ENCODE measurements at regions not wholly inside any gene's neighbourhood (a gene's known extent, or its start where the extent isn't known, plus 50 kb on each side); places are given as distances from the start of the nearest gene placed in this dataset.
"Not testable (repeated sequence)": the region's sequence is repeated elsewhere in the genome, so short reads cannot be mapped to it uniquely, and the experiment has no call there.

DNA sequence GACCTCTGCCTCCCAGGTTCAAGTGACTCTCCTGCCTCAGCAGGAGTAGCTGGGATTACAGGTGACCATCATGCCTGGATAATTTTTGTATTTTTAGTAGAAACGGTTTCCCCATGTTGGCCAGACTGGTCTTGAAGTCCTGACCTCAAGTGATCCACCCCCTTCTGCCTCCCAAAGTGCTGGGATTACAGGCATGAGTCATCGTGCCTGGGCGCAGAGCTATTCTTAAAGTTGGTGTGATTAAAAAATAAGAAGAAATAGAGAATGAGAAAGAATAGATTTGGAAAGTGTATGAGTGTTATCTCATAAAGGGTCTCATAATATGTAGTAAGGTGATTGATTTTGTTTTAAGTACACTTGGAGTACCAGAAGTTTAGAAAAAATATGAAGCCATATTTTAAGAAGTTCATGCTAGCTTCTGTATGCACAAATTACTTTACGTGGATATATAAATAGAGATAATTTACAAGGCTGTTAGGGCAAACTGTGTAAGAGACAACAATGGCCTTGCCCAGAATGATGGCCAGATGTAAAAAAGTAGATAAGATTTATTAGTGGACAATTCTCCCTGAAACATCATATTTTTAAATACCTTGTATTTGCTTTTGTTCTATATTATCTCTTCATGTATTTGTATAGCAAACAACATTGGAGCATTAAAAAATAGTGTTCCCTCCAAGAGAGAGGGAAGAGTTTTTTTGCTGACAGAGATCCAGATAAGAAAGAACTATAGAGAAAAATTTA is 1108.5 kb downstream of the SLC16A7 start:
- DNase-seq (ENCODE audit: low spot score): no peak

DNA sequence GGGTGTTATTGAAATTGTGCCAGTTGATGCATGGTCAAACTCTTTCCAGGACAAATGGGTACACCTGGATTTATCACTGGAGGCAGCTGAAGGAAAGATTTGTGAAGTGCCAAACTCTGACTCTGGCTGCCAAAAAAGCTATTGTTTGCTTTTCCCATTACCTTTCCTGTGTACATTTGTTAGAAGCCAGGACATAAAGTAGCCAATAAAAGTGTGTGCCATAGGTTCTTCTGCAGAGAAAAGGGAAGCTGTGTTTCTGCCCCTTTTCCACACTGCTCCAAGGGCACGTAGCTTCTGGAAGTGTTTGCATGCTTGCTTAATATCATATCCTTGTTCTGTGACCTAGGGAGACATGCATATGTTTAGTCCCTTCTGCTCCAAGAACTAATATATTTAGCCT is 1114.4 kb downstream of the SLC16A7 start:
- DNase-seq (ENCODE audit: low spot score): no peak

DNA sequence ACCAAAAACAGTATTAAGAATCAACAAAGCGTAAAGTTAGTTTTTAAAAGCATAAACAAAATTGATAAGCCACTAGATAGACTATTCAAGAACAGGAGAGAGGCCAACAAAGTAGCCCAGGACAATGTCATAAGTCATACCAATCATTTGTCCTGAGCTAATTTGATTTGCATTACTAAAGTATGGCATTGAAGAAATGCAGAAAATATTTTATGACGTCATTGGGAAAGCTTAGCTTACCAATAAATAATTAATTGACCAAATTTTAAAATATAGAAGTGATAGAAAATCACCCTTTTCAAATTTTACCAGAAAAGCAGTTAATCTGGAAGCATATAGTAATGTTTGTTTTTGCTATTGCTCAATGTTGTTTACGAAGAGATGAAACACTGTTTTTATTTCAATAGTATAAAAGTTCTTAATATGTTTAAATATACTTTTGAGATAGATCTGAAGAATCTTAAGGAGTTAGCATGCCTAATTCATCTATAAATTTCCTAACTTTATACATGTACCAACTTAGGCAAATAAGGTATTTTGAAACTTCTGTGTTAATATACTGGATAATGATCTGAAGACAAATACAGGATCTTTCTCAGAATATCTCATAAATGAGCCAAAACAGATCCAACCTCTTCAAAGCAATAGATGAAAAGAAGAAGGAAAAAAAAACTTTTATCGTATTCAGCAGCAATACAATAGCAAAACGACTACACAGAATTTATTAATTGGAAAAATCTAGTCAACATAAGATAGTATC is 1118.5 kb downstream of the SLC16A7 start:
- no peak for DNase-seq (ENCODE audit: low spot score)

DNA sequence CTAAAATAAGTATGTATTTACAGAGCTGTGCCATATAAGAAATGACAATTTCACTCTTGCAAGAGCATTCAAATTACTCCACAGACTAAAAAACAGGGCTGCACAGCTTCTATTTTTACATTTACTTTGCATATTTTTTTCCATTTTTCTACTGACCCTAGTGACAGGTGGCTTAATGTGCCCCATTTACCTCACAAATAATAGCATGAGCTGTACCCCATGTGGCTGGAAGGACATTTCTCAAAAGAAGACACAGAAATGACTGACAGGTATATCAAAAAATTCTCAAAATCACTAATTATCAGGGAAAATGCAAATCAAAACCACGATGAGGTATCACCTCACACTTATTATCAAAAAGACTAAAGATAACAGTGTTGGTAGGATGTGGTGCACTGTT is 1128.6 kb downstream of the SLC16A7 start:
- DNase-seq (ENCODE audit: low spot score): no peak

DNA sequence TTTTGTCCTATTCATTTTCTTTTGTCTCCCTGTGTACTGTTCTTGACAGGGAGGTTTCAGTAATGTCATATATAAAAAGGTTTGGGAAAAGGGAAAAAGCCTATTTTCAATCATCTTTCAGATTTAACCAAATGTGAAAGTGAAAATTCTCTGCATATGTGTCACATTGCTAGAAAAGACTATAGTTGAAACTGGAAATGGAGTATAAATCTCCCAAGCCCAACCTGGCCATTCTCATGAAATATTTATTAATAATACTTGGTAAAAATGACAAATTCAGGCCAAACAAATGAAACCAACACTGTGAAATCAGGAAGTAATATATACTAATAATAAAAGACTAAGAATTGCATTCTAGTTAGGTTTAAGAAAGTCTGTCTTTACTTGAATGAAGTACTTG is 1129.2 kb downstream of the SLC16A7 start:
- no peak for DNase-seq (ENCODE audit: low spot score)

DNA sequence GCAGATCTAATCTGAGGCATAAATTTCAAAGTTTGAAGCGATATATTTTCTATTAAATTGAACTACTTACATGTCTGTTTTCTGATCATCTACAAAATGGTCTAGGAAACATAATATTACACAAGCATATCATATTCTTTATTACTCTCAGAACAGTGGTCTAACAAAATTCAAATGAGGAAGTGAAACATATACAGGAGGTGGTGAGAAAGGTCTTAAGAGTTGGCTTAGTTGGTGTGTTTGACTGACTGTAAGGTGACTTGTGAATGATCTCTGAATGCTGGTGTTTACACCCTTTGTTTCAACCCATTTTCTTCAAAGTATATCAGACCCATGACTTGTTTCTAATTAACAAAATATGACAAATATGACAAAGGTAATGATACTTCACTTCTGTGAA is 1156.8 kb downstream of the SLC16A7 start:
- no peak for DNase-seq (ENCODE audit: low spot score)

DNA sequence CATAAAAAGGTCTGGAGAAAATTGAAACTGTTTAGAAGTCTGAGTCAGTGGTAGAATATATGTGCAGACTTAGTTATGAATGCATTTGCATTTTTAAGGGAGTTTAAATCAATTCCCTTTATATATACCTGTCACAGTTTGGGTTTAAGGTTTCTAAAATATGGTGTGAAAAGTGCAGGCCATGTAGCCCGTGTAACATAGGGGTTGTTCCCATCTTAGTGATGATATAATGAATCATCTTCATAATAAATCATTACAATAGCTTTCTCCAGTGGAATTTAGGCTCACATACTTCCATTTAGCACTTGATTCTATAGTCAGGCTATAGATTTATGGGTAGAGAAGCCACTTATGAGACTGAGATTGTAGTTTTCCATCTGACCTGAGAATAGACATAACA is 1162.4 kb downstream of the SLC16A7 start:
- DNase-seq (ENCODE audit: low spot score): no peak

DNA sequence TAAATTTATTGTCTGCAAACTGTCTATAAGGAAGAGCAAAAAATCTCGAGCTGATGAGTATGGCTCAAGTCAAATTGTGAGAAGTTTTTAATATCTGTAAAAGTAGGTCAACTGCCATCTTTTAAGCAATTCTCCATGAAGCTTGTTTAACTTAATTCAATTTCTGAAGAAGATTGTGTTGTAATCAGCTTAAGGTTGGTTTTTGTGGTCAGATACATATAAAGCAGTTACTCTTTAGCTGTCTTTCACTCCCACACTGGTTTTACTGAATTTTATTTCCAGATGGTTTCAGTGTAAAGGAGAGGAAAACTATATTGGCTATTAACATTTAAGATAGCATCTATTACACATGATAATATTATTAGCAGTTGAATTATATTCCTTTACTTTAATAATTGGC is 1165.1 kb downstream of the SLC16A7 start:
- DNase-seq (ENCODE audit: low spot score): no peak

DNA sequence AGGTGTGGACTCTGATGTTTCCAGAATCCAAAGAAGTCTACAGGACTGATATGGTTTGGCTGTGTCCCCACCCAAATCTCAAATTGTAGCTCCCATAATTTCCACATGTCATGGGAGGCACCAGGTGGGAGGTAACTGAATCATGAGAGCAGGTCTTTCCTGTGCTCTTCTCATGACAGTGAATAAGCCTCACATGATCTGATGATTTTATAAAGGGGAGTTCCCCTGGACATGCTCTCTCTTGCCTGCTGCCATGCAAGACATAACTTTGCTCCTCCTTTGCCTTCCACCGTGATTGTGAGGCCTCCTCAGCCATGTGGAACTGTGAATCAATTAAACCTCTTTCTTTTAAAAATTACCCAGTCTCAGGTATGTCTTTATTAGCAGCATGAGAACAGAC is 1205.3 kb downstream of the SLC16A7 start:
- not testable (repeated sequence) for DNase-seq (ENCODE audit: low spot score)

DNA sequence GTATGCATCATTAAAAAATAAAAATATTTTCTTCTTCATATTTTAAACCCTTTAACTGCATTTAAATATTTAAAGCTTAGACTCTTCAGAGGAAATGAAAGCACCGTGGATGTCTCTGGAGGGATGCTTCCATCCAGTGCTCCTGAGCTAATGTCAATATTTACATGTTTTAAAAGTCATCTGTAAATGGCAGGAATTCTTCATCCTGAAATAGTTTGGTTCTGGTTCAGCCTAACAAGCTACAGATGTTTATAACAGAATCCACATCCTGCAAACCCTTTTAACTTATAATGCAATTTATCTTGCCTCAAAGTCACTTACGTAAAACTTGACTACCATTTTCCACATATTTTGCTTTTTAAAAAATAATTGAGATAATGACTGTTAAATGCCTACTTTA is 1207.3 kb downstream of the SLC16A7 start:
- DNase-seq (ENCODE audit: low spot score): no peak

DNA sequence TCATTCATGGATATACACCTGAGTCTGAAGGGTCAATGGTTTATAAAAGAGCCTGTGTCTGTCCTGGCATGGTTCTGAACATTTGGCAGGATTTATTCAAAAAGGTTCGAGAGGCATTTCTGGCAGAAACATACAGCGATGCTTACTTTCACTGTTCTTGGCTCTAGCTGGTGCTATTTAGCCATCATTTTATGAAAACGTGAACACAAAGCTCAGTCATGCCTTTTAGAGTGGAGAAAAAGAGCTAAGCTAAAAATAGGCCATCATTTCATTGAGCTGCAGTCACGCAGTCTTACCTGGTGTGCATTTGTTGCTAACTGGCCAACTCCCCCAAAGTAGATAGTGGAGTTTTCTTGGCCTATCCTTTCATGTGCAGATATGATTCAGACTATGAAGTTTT is 1209.5 kb downstream of the SLC16A7 start:
- DNase-seq (ENCODE audit: low spot score): no peak

DNA sequence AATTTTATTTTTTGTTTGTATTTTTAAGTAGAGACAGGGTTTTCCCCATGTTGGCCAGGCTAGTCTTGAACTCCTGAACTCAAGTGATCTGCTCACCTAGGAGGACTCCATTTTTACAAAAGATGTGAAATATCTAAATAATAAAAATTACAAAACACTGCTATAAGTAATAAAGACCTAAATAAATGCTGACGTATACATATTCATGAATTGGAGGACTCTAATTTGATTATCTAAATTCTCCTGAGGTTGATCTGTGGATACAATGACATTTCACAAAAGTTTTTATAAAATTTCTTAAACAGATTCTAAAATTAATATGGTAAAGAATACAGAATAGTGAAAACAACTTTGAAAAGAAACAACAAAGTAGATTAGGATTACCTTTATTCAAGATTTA is 1224.0 kb downstream of the SLC16A7 start:
- DNase-seq (ENCODE audit: low spot score): no peak

DNA sequence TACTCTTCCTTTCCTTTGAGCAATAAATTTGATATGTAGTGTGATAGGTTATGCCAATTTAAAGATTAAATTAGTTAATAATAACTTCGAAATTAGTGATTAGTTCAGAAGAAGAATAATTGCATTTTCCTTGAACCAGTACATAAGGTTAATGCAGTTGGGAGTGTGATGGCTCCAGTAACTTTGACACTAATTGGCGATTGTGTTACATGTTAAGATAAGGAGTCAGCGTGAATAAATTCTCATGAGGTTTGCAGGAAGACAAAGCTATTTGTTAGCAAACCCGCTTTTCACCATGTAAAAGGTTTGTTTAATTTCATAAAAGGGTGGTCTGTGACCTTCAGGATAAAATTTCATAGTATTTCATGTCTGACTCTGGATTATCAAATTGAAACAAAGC is 1226.8 kb downstream of the SLC16A7 start:
- no peak for DNase-seq (ENCODE audit: low spot score)

DNA sequence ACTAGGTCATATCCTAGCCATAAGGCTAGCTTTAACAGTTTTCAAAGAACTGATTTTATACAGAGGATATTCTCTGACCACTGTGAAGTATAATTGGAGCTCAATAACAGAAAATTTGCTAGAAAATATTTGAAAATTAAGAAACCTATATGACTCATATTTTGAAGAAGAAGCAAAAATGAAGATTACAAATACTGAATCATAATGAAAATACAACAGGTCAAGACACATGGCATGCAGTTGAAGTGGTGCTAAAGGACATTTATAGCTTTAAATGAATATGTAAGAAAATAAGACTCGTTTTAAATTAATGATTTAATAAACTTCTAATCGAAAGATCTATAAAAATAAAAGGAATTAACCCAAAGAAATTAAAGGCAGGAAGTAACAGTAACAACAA is 1234.6 kb downstream of the SLC16A7 start:
- no peak for DNase-seq (ENCODE audit: low spot score)

DNA sequence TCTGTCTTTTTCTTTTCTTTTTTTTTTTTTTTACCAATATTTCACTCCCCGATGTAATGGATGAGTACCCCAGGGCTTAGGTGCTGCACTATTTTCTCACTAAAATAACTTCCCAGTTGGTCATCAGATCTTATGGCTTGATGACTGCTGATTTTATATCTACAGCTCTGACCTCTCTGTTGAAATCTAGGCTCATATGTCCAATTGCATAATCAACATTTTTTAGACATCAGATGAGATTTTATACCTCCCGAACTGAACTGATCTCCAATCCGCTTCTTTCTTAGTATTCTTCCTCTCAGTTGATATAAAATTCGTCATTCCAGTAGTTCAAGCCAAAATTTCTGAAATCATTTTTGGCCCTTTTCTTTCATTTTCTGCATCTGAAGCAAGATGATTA is 1236.5 kb downstream of the SLC16A7 start:
- no peak for DNase-seq (ENCODE audit: low spot score)

DNA sequence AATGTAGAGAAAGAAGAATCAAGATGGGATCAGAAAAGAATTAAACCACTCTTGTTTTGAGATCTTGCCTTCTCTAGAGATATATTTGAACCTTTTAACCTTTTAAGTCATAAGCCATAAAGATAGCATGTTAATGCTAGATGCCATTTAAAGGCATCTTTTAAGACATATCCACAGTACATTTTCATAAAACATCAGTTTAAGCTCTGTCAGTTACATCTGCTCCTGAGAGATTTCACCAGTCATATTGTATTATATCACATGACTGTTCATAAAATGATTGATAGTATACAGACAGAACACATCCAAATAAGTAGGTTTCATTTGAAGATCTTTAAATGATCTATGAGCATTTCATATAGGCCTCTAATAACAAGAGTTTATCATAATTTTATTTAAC is 1238.5 kb downstream of the SLC16A7 start:
- no peak for DNase-seq (ENCODE audit: low spot score)

DNA sequence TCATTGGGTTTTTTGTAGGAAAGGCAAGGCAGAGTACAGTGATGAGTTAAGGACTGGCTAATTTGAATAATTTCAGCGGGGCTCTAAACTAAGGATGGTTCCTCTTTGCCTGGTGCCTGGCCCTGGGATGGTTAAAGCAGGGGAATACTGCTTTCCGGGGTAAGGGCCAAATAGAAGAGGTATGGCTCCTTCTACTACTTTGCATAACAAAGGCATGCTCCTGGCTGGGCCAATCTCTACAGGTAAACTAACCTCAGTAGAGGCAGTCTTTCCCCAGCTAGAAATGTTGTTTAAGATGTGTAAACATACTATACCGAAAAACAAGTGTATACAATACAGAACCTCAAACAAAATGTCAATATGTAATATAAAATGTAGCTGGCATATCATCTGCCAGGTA is 1239.0 kb downstream of the SLC16A7 start:
- no peak for DNase-seq (ENCODE audit: low spot score)

DNA sequence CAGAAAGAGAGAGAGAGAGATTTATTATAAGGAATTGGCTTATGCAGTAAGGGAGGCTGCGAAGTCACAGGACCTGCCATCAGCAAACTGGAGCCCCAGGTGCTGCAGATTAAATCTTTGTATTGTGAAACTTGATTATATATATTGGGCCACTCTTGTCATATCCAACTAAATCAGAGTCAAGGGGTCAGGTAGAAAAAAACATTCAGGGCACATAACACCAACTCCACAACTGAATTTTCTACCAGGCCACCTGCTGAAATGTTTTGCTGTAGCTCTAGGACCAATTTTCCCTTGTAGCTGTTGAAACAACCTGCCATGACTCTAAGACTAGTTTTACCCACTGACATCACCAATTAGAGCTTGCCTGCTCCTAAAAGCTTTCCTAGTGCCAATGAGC is 1240.8 kb downstream of the SLC16A7 start:
- no peak for DNase-seq (ENCODE audit: low spot score)

DNA sequence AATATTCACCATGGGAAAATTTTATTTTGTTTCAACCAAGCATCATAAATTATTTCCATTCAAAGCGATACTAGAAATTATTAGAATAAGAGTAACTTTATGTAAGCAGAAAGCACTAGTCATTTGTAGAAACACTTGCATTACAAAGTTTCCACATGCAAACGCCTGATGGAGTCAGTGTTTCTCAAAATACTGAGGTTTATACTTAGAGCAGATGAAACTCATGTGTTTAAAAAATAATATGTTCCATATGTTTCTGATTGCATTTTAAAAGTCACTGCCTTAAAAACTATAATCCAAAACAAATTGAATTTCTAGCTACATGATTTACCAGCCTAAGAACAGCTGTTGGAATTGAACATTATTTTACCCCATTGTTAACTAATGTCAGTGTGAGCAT is 1246.4 kb downstream of the SLC16A7 start:
- no peak for DNase-seq (ENCODE audit: low spot score)

DNA sequence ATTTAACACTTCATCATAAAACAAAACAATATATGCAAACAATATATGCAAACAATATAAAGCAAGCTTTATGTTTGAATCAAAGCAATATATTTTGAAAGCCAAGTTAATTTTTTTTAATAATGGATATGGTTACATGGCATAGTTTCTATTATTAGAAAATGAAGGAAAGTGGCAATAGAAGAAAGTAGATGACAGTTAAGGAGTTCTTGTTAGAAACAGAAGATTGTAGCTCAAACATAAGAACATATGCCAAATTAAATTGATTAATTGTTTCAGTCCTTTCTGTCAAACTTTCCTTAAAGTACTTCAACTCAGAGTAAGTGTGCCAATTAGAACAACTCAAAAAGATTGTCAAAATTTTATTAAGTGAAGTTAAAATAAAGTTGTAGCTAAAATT is 1248.3 kb downstream of the SLC16A7 start:
- no peak for DNase-seq (ENCODE audit: low spot score)

DNA sequence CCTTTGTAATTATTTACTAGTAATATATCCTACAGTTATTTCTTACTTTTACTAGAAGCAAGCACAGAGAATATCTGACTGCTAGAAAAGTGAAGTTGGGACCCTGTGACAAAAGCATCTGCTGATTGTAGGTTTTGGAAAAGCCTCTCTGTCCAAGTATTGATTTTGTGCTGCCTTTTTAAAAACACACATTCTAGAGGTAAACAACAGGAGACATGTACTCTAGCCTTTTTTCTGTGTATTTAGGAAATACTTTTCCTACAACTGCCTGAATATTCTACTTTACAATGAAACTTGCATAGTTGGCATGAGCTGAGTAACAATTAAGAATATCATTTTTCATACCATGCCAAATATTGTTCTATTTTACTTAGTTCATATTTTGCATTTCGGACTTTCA is 1249.0 kb downstream of the SLC16A7 start:
- DNase-seq (ENCODE audit: low spot score): no peak

DNA sequence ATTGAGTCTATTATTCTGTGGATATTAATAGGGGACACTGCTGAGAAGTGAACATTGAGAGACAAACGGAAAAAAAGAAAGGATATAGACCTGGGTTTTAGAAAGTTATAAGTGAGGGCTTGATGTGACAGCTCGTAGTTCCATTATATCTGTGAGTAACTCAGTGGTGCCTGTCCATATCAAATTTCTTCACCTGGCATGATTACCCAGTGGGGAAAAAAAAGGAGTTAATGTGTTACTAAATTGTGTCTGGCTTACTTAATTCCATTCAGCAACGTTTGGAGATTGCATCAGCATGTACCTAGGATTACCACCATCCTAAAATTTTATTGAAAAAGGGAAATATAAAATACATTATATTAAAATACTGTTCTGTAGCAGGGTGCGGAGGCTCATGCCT is 1249.9 kb downstream of the SLC16A7 start:
- no peak for DNase-seq (ENCODE audit: low spot score)

DNA sequence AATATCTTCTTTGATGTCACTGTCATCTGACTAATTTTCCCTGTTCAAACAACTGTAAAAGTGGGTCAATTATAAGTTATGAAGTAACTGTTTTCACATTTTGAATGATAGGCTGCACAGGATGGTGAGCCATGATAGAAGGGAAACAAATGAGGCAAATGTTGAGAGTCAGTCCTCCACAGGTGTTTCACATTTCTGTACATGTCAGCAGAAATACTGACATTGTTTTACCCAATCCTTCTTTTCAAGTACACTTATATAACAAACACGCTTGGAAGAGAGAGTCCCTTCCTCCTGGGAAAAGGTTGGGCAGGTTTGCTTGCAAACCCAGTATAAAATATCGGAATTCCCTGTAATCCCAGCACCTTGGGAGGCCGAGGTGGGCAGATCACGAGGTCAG is 1251.5 kb downstream of the SLC16A7 start:
- DNase-seq (ENCODE audit: low spot score): no peak

DNA sequence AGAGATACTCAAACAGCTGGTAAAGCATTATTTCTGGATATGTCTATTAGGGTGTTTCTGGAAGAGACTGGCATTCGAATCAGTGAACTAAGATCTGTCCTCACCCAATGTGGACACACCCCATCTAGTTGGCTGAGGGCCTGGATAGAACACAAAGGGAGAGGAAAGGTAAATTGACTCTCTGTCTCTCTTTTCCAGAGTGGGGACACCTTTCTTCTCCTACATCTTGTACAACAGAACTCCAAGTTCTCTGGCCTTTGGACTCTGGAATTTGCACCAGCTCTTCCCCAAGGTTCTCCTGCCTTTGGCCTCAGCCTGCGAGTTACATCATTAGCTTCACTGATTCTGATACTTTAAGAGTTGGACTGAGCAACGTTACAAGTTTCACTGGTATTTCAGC is 1253.9 kb downstream of the SLC16A7 start:
- DNase-seq (ENCODE audit: low spot score): no peak
